GM12865 (cell line): ENCODE measurements at regions not wholly inside any gene's neighbourhood (a gene's known extent, or its start where the extent isn't known, plus 50 kb on each side); places are given as distances from the start of the nearest gene placed in this dataset.

Experiments
- DNase-seq: peaks from one replicate; pipeline ENCODE4 v3.0.0; 2010; ENCODE audit warnings: low read depth
- H3K4me3 ChIP-seq: 2 replicates; pipeline ENCODE4 v1.5.1; 2011; ENCODE audit warnings: mild to moderate bottlenecking, low read depth, low read length, control low read depth
- TF ChIP-seq, protein P1 (sequence below): IDR thresholded peaks from 2 replicates; pipeline ENCODE4 v1.5.1; 2011; ENCODE audit warnings: low read length, control low read depth, low read depth, inconsistent platforms; ENCODE audit not compliant: insufficient read depth; ENCODE audit errors: missing control alignments

DNA sequence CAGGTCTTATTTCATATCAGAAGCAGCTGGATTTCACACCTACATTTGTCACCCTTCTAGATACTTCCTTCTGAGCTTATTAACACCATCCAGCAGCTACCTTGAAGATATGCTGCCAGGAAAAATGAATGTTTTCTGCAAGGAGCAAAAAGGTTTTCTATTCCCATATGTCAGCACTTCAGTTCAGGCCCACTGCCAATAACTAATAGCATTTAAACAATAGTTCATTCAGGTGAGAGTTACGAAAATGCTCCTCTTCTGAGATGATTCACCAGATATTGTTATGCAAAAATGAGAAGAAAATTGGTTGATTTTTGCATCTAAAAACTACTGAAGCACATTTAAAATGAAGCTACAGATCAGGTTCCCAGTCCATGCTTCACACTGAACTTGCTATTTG, 56.4 kb upstream of the ISL1 start:
- TF ChIP-seq, protein P1, sequence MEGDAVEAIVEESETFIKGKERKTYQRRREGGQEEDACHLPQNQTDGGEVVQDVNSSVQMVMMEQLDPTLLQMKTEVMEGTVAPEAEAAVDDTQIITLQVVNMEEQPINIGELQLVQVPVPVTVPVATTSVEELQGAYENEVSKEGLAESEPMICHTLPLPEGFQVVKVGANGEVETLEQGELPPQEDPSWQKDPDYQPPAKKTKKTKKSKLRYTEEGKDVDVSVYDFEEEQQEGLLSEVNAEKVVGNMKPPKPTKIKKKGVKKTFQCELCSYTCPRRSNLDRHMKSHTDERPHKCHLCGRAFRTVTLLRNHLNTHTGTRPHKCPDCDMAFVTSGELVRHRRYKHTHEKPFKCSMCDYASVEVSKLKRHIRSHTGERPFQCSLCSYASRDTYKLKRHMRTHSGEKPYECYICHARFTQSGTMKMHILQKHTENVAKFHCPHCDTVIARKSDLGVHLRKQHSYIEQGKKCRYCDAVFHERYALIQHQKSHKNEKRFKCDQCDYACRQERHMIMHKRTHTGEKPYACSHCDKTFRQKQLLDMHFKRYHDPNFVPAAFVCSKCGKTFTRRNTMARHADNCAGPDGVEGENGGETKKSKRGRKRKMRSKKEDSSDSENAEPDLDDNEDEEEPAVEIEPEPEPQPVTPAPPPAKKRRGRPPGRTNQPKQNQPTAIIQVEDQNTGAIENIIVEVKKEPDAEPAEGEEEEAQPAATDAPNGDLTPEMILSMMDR = no peak
- DNase-seq = no peak

More for the DNA sequence above, 56.4 kb upstream of the ISL1 start:
- H3K4me3 ChIP-seq = no peak overlapping the region
